ENCODE measurements at regions not wholly inside any gene's neighbourhood (a gene's known extent, or its start where the extent isn't known, plus 50 kb on each side); places are given as distances from the start of the nearest gene placed in this dataset.

- TF ChIP-seq HNF4A (conservative IDR thresholded peaks at IDR 0.05) (no peak), SP1 (IDR thresholded peaks at IDR 0.05) (no peak), FOXA2 (IDR thresholded peaks at IDR 0.05) (no peak), MAX (IDR thresholded peaks at IDR 0.05) (no peak), HNF4G (IDR thresholded peaks at IDR 0.05) (no peak), CTCF (IDR thresholded peaks at IDR 0.05; ENCODE audit: low read depth, low read length, missing input control) (no peak), JUND (IDR thresholded peaks at IDR 0.05) (no peak), REST (IDR thresholded peaks at IDR 0.05) (no peak), TAF1 (conservative IDR thresholded peaks at IDR 0.05) (no peak), EGR1 (IDR thresholded peaks at IDR 0.05; ENCODE audit: low read depth in 2 of 2) (no peak), ATF3 (IDR thresholded peaks at IDR 0.05) (no peak), NR2F2 (IDR thresholded peaks at IDR 0.05) (no peak)
- H3K9ac ChIP-seq (ENCODE audit: low read depth in 1 of 2, low read length in 2 of 2): no peak overlapping the region
- H3K36me3 ChIP-seq (ENCODE audit: control insufficient read depth in 4 of 4, insufficient read depth in 3 of 4, low read depth in 1 of 4, low read length in 3 of 4): no peaks in the 10 kb centered on the region
- peaks cover 0 to 3% (median 1%) of the 10 kb centered on the region in 4 donors for H3K27me3 ChIP-seq (ENCODE audit: control insufficient read depth in 4 of 4, insufficient read depth in 4 of 4, low read length in 3 of 4)
- no peak overlapping the region for H3K4me3 ChIP-seq (ENCODE audit: low read depth in 1 of 3, low read length in 3 of 3)
- WGBS: 92% methylated on average over 5 of the region's 5 CpGs
- H3K27ac ChIP-seq (ENCODE audit: low read depth in 1 of 2, low read length in 2 of 2): no peak overlapping the region
- no peak for DNase-seq (ENCODE audit: low spot score)
- no peaks in the 10 kb centered on the region for H3K9me3 ChIP-seq (ENCODE audit: control insufficient read depth in 4 of 4, low read length in 3 of 4)
- peaks cover 3 to 19% (median 16%) of the 10 kb centered on the region in 4 donors for H3K4me1 ChIP-seq (ENCODE audit: control insufficient read depth in 4 of 4, insufficient read depth in 4 of 4, low read length in 3 of 4)
Measured at GRCh38 chr2:118315606-118316005, 227.3 kb downstream of the INSIG2 start.

- WGBS: 58% methylated on average over 4 of the region's 4 CpGs
- Histone ChIP-seq H3K4me1 (ENCODE audit: control insufficient read depth in 4 of 4, insufficient read depth in 4 of 4, low read length in 3 of 4) (no peaks in the 10 kb centered on the region), H3K9ac (ENCODE audit: low read depth in 1 of 2, low read length in 2 of 2) (no peak overlapping the region), H3K27ac (ENCODE audit: low read depth in 1 of 2, low read length in 2 of 2) (no peak overlapping the region), H3K36me3 (ENCODE audit: control insufficient read depth in 4 of 4, insufficient read depth in 3 of 4, low read depth in 1 of 4, low read length in 3 of 4) (no peaks in the 10 kb centered on the region), H3K27me3 (ENCODE audit: control insufficient read depth in 4 of 4, insufficient read depth in 4 of 4, low read length in 3 of 4) (peaks cover 0 to 3% (median 1%) of the 10 kb centered on the region in 4 donors), H3K4me3 (ENCODE audit: low read depth in 1 of 3, low read length in 3 of 3) (no peak overlapping the region), H3K9me3 (ENCODE audit: control insufficient read depth in 4 of 4, low read length in 3 of 4) (no peaks in the 10 kb centered on the region)
- no peak for DNase-seq (ENCODE audit: low spot score)
- no peak for TF ChIP-seq HNF4G (IDR thresholded peaks at IDR 0.05)
- no peak for TF ChIP-seq RAD21 (IDR thresholded peaks at IDR 0.05)
- TF ChIP-seq REST (IDR thresholded peaks at IDR 0.05): no peak
- no peak for TF ChIP-seq YY1 (IDR thresholded peaks at IDR 0.05)
- TF ChIP-seq CTCF (IDR thresholded peaks at IDR 0.05; ENCODE audit: low read depth, low read length, missing input control): no peak
- TF ChIP-seq TAF1 (conservative IDR thresholded peaks at IDR 0.05): no peak
- no peak for TF ChIP-seq GABPA (IDR thresholded peaks at IDR 0.05 in 1 of 2, conservative IDR thresholded peaks at IDR 0.05 in 1 of 2)
- no peak for TF ChIP-seq EGR1 (IDR thresholded peaks at IDR 0.05; ENCODE audit: low read depth in 2 of 2)
- TF ChIP-seq ZBTB33 (IDR thresholded peaks at IDR 0.05): no peak
- TF ChIP-seq NR2F2 (IDR thresholded peaks at IDR 0.05): no peak
- no peak for TF ChIP-seq MAX (IDR thresholded peaks at IDR 0.05)
Measured at GRCh38 chr2:118312969-118313756, 224.9 kb downstream of the INSIG2 start.

Data from liver (tissue), 8 donors.